GM23248 (cell line): ENCODE measurements at regions not wholly inside any gene's neighbourhood (a gene's known extent, or its start where the extent isn't known, plus 50 kb on each side); places are given as distances from the start of the nearest gene placed in this dataset.
"Not testable (repeated sequence)": the region's sequence is repeated elsewhere in the genome, so short reads cannot be mapped to it uniquely, and the experiment has no call there.

ENCODE experiments used
- DNase-seq: peaks from one replicate; pipeline ENCODE4 v3.0.0-alpha.2; 2015
- H2AFZ ChIP-seq: fragments of 200-600 bp; sonication (generic); 2 replicates; pipeline ENCODE4 v1.6.1; 2016; ENCODE audit warnings: antibody characterized with exemption
- H3F3A ChIP-seq: fragments of 200-600 bp; sonication (generic); 2 replicates; pipeline ENCODE4 v1.6.1; 2016; ENCODE audit warnings: mild to moderate bottlenecking, antibody characterized with exemption, mixed run types; ENCODE audit not compliant: insufficient read depth
- H3K27ac ChIP-seq: fragments of 200-600 bp; sonication (generic); 2 replicates; pipeline ENCODE4 v1.5.1; 2016; ENCODE audit warnings: mild to moderate bottlenecking
- H3K27me3 ChIP-seq: fragments of 200-600 bp; sonication (generic); replicated peaks from 2 replicates; pipeline ENCODE4 v1.6.1; 2016; ENCODE audit warnings: mild to moderate bottlenecking; ENCODE audit not compliant: insufficient read depth
- H3K36me3 ChIP-seq: fragments of 200-600 bp; sonication (generic); 2 replicates; pipeline ENCODE4 v1.6.1; 2016; ENCODE audit warnings: low read depth, mild to moderate bottlenecking
- H3K4me1 ChIP-seq: fragments of 200-600 bp; sonication (generic); 2 replicates; pipeline ENCODE4 v1.6.1; 2016; ENCODE audit warnings: mild to moderate bottlenecking; ENCODE audit not compliant: insufficient read depth
- H3K4me2 ChIP-seq: fragments of 200-600 bp; sonication (generic); one replicate; pipeline ENCODE4 v1.6.1; 2016; ENCODE audit warnings: mild to moderate bottlenecking; ENCODE audit not compliant: unreplicated experiment
- H3K4me3 ChIP-seq: fragments of 200-600 bp; sonication (generic); 2 replicates; pipeline ENCODE4 v1.5.1; 2016; ENCODE audit warnings: mild to moderate bottlenecking
- H3K79me2 ChIP-seq: fragments of 200-600 bp; sonication (generic); 2 replicates; pipeline ENCODE4 v1.6.1; 2016; ENCODE audit warnings: mild to moderate bottlenecking; ENCODE audit not compliant: insufficient read depth
- H3K9ac ChIP-seq: fragments of 200-600 bp; sonication (generic); 2 replicates; pipeline ENCODE4 v1.6.1; 2016; ENCODE audit warnings: mild to moderate bottlenecking
- H3K9me2 ChIP-seq: fragments of 200-600 bp; sonication (generic); 2 replicates; pipeline ENCODE4 v1.6.1; 2016; ENCODE audit warnings: mixed run types, mild to moderate bottlenecking, moderate library complexity; ENCODE audit not compliant: insufficient read depth
- H3K9me3 ChIP-seq: fragments of 200-600 bp; sonication (generic); one replicate; pipeline ENCODE4 v1.6.1; 2017; ENCODE audit warnings: low read depth
- H4K20me1 ChIP-seq: fragments of 200-600 bp; sonication (generic); 2 replicates; pipeline ENCODE4 v1.6.0; 2016; ENCODE audit not compliant: insufficient read depth
- EZH2 ChIP-seq: fragments of 200-600 bp; sonication (generic); IDR thresholded peaks from 2 replicates; pipeline ENCODE4 v1.6.1; 2018; ENCODE audit warnings: antibody characterized with exemption, mild to moderate bottlenecking; ENCODE audit not compliant: insufficient read depth, poor library complexity, severe bottlenecking
- EZH2phosphoT487 ChIP-seq: fragments of 200-600 bp; sonication (generic); IDR thresholded peaks from 2 replicates; pipeline ENCODE4 v1.6.1; 2018; ENCODE audit warnings: antibody characterized with exemption, moderate library complexity, mild to moderate bottlenecking, low read depth; ENCODE audit not compliant: insufficient read depth
- WGBS, 2 experiments: methylation state at CpG; one replicate each; pipeline ENCODE4 v1.1.6; 2015 to 2017; ENCODE audit warnings: low lambda C conversion rate in 2 of 2, low coverage in 1 of 2; ENCODE audit errors: missing lambda C conversion rate in 2 of 2; 5-methylcytosine and 5-hydroxymethylcytosine counted together
- in situ Hi-C: fragments of 300-500 bp; cut with MboI; formaldehyde crosslinking; loops from 2 replicates; pipeline ENCODE4 v1.15.0; 2020

GRCh38 chr11:69894648-69895047, 75.4 kb upstream of the FGF3 start:
- in situ Hi-C loops = no loop called here
- Histone ChIP-seq H2AFZ (no peak overlapping the region), H3K79me2 (no peaks in the 10 kb centered on the region), H3K4me3 (no peak overlapping the region), H3K9me3 (no peaks in the 10 kb centered on the region), H3K4me1 (no peaks in the 10 kb centered on the region), H3K27me3 (peaks cover 72% of the 10 kb centered on the region), H3F3A (no peaks in the 10 kb centered on the region), H3K9me2 (no peaks in the 10 kb centered on the region), H4K20me1 (no peaks in the 10 kb centered on the region), H3K36me3 (no peaks in the 10 kb centered on the region), H3K4me2 (no peak overlapping the region), H3K27ac (no peak overlapping the region), H3K9ac (no peak overlapping the region)
- no peak for TF ChIP-seq EZH2
- TF ChIP-seq EZH2phosphoT487 = no peak
- 50 to 53% methylated on average over 8 of the region's 8 CpGs for WGBS, 2 experiments
- DNase-seq = no peak

- no peak for DNase-seq
- Histone ChIP-seq H4K20me1 (no peaks in the 10 kb centered on the region), H3K9me2 (no peaks in the 10 kb centered on the region), H3K36me3 (no peaks in the 10 kb centered on the region), H3K4me2 (no peak overlapping the region), H3K9ac (no peak overlapping the region), H3F3A (no peaks in the 10 kb centered on the region), H3K27me3 (peaks cover 59% of the 10 kb centered on the region), H3K27ac (no peak overlapping the region), H3K9me3 (no peaks in the 10 kb centered on the region), H2AFZ (no peak overlapping the region), H3K4me3 (no peak overlapping the region), H3K4me1 (no peaks in the 10 kb centered on the region), H3K79me2 (no peaks in the 10 kb centered on the region)
- in situ Hi-C loops = no loop called here
- TF ChIP-seq EZH2 (no peak), EZH2phosphoT487 (no peak)
These were observed 77.0 kb upstream of the FGF3 start for GRCh38 chr11:69896250-69896649.

- Histone ChIP-seq H3K4me2 (no peak overlapping the region), H3K79me2 (no peaks in the 10 kb centered on the region), H3K9me3 (no peaks in the 10 kb centered on the region), H3K4me3 (no peak overlapping the region), H4K20me1 (no peaks in the 10 kb centered on the region), H3K36me3 (no peaks in the 10 kb centered on the region), H3K27ac (no peak overlapping the region), H3F3A (no peaks in the 10 kb centered on the region), H3K9ac (no peak overlapping the region), H3K9me2 (no peaks in the 10 kb centered on the region), H2AFZ (no peak overlapping the region), H3K27me3 (peaks cover 63% of the 10 kb centered on the region), H3K4me1 (no peaks in the 10 kb centered on the region)
- no peak for DNase-seq
- in situ Hi-C loops = no loop called here
- TF ChIP-seq EZH2phosphoT487 (no peak), EZH2 (no peak)
- 22 to 24% methylated on average over 4 of the region's 4 CpGs for whole genome bisulfite sequencing, 2 experiments
These were observed 78.9 kb upstream of the FGF3 start for GRCh38 chr11:69898123-69898522.

GRCh38 chr11:69899957-69900821, 81.0 kb upstream of the FGF3 start:
- no peak overlapping the region for H3K27ac ChIP-seq
- 40 to 44% methylated on average over 9 of the region's 9 CpGs for WGBS, 2 experiments
- H3K9me3 ChIP-seq = no peaks in the 10 kb centered on the region
- H4K20me1 ChIP-seq = no peaks in the 10 kb centered on the region
- no peaks in the 10 kb centered on the region for H3K79me2 ChIP-seq
- no peak overlapping the region for H3K4me3 ChIP-seq
- peaks cover 44% of the 10 kb centered on the region for H3K27me3 ChIP-seq
- H3K9me2 ChIP-seq = no peaks in the 10 kb centered on the region
- in situ Hi-C loops = no loop called here
- H3F3A ChIP-seq = no peaks in the 10 kb centered on the region
- no peak overlapping the region for H2AFZ ChIP-seq
- no peaks in the 10 kb centered on the region for H3K36me3 ChIP-seq
- DNase-seq = no peak
- H3K4me2 ChIP-seq = no peak overlapping the region
- TF ChIP-seq EZH2phosphoT487 (no peak), EZH2 (no peak)
- no peak overlapping the region for H3K9ac ChIP-seq
- no peaks in the 10 kb centered on the region for H3K4me1 ChIP-seq

- H3K9me2 ChIP-seq, H3K79me2 ChIP-seq, H3F3A ChIP-seq, H3K4me3 ChIP-seq, in situ Hi-C loops, H2AFZ ChIP-seq, H3K9me3 ChIP-seq, DNase-seq, H3K4me2 ChIP-seq, H4K20me1 ChIP-seq, H3K36me3 ChIP-seq, H3K27ac ChIP-seq, H3K4me1 ChIP-seq, H3K9ac ChIP-seq: not testable (repeated sequence)
- peaks cover 39% of the 10 kb centered on the region for H3K27me3 ChIP-seq
- 27 to 28% methylated on average over 5 of the region's 5 CpGs for WGBS, 2 experiments
These were observed 81.6 kb upstream of the FGF3 start for GRCh38 chr11:69900822-69901302.
